GM23338 (cell line): ENCODE measurements at regions not wholly inside any gene's neighbourhood (a gene's known extent, or its start where the extent isn't known, plus 50 kb on each side); places are given as distances from the start of the nearest gene placed in this dataset.

Experiments used
- ATAC-seq: fragments of 200-7000 bp; cut with Tn5 transposase; 3 replicates; pipeline ENCODE4 v1.9.1; 2020
- DNase-seq: peaks from one replicate; pipeline ENCODE4 v3.0.0-alpha.2; 2015; ENCODE audit warnings: low spot score
- H2AFZ ChIP-seq: fragments of 200-600 bp; sonication (generic); 2 replicates; pipeline ENCODE4 v1.8.0; 2016; ENCODE audit warnings: antibody characterized with exemption, mild to moderate bottlenecking, moderate library complexity
- H3F3A ChIP-seq: fragments of 200-600 bp; sonication (generic); replicated peaks from 2 replicates; pipeline ENCODE4 v1.8.0; 2017; ENCODE audit warnings: antibody characterized with exemption, mixed run types, low read depth
- H3K27ac ChIP-seq: fragments of 200-600 bp; sonication (generic); 2 replicates; pipeline ENCODE4 v1.6.1; 2016; ENCODE audit warnings: low read depth
- H3K27me3 ChIP-seq: fragments of 200-600 bp; sonication (generic); 2 replicates; pipeline ENCODE4 v1.8.0; 2016; ENCODE audit warnings: mild to moderate bottlenecking, mixed run types, moderate library complexity; ENCODE audit not compliant: insufficient read depth
- H3K36me3 ChIP-seq: fragments of 200-600 bp; sonication (generic); 2 replicates; pipeline ENCODE4 v1.8.0; 2016; ENCODE audit warnings: mild to moderate bottlenecking; ENCODE audit not compliant: insufficient read depth
- H3K4me1 ChIP-seq: fragments of 200-600 bp; sonication (generic); 2 replicates; pipeline ENCODE4 v1.8.0; 2016; ENCODE audit warnings: mild to moderate bottlenecking, moderate library complexity; ENCODE audit not compliant: insufficient read depth
- H3K4me2 ChIP-seq: fragments of 200-600 bp; sonication (generic); 2 replicates; pipeline ENCODE4 v1.7.1; 2017; ENCODE audit warnings: mixed run types
- H3K4me3 ChIP-seq: fragments of 200-600 bp; sonication (generic); 2 replicates; pipeline ENCODE4 v1.6.1; 2016; ENCODE audit warnings: mixed run types
- H3K79me2 ChIP-seq: fragments of 200-600 bp; sonication (generic); replicated peaks from 2 replicates; pipeline ENCODE4 v1.8.0; 2017; ENCODE audit warnings: mild to moderate bottlenecking; ENCODE audit not compliant: insufficient read depth
- H3K9me2 ChIP-seq: fragments of 200-600 bp; sonication (generic); 2 replicates; pipeline ENCODE4 v1.8.0; 2017; ENCODE audit not compliant: insufficient read depth
- H4K20me1 ChIP-seq: fragments of 200-600 bp; sonication (generic); replicated peaks from 2 replicates; pipeline ENCODE4 v1.8.0; 2017; ENCODE audit warnings: mild to moderate bottlenecking; ENCODE audit not compliant: insufficient read depth
- H3K27ac Mint-ChIP-seq: 2 replicates; pipeline ENCODE4 v1.8.0; 2020; ENCODE audit warnings: inconsistent platforms, mild to moderate bottlenecking, moderate library complexity, mixed read lengths
- H3K27me3 Mint-ChIP-seq: 3 replicates; pipeline ENCODE4 v1.8.0; 2022; ENCODE audit warnings: low read depth, mild to moderate bottlenecking, moderate library complexity, mixed read lengths, inconsistent platforms; ENCODE audit not compliant: insufficient read depth, poor library complexity
- H3K36me3 Mint-ChIP-seq: 3 replicates; pipeline ENCODE4 v1.8.0; 2021; ENCODE audit warnings: low read depth, mild to moderate bottlenecking, inconsistent platforms, moderate library complexity, mixed read lengths
- H3K4me1 Mint-ChIP-seq: 3 replicates; pipeline ENCODE4 v1.8.0; 2020; ENCODE audit warnings: mild to moderate bottlenecking, inconsistent platforms, mixed read lengths
- H3K4me3 Mint-ChIP-seq: 3 replicates; pipeline ENCODE4 v1.8.0; 2021; ENCODE audit warnings: moderate library complexity, mild to moderate bottlenecking, inconsistent platforms, mixed read lengths
- H3K9me3 Mint-ChIP-seq: 3 replicates; pipeline ENCODE4 v1.8.0; 2020; ENCODE audit warnings: moderate library complexity, mild to moderate bottlenecking, inconsistent platforms, mixed read lengths
- JUNB ChIP-seq: IDR thresholded peaks from one replicate; pipeline ENCODE4 v1.6.1; 2016; ENCODE audit warnings: antibody characterized with exemption; ENCODE audit not compliant: unreplicated experiment
- NANOG ChIP-seq: IDR thresholded peaks from 2 replicates; pipeline ENCODE4 v1.6.1; 2016; ENCODE audit warnings: antibody characterized with exemption, borderline replicate concordance
- POLR2AphosphoS5 ChIP-seq: IDR thresholded peaks from 2 replicates; pipeline ENCODE4 v1.6.1; 2016; ENCODE audit warnings: antibody characterized with exemption, low read depth
- STAT1 ChIP-seq: IDR thresholded peaks from one replicate; pipeline ENCODE4 v1.6.1; 2016; ENCODE audit warnings: antibody characterized with exemption; ENCODE audit not compliant: unreplicated experiment
- ZNF114 ChIP-seq: fragments of 250-450 bp; sonication (Bioruptor Pico); IDR thresholded peaks from 2 replicates; pipeline ENCODE4 v1.5.0; 2020; ENCODE audit warnings: mild to moderate bottlenecking, moderate library complexity
- TF ChIP-seq, protein P1 (sequence below): IDR thresholded peaks from one replicate; pipeline ENCODE4 v1.6.1; 2018; ENCODE audit warnings: antibody characterized with exemption; ENCODE audit not compliant: unreplicated experiment
- TF ChIP-seq, protein P2 (sequence below): fragments of 250-450 bp; sonication (Bioruptor Pico); IDR thresholded peaks from 2 replicates; pipeline ENCODE4 v1.5.0; 2020; ENCODE audit warnings: mild to moderate bottlenecking, moderate library complexity
- TF ChIP-seq, protein P3 (sequence below), 2 experiments: fragments of 200-600 bp in 1 of 2; sonication (generic) in 1 of 2; conservative IDR thresholded peaks; 2 replicates each; pipeline versions ENCODE4 v1.5.1 to v1.6.1; 2016 to 2017; ENCODE audit warnings: antibody characterized with exemption in 2 of 2, low read depth in 2 of 2, mild to moderate bottlenecking in 2 of 2, moderate library complexity in 1 of 2
- TF ChIP-seq, protein P4 (sequence below): IDR thresholded peaks from 2 replicates; pipeline ENCODE4 v1.6.1; 2016; ENCODE audit warnings: antibody characterized with exemption

DNA sequence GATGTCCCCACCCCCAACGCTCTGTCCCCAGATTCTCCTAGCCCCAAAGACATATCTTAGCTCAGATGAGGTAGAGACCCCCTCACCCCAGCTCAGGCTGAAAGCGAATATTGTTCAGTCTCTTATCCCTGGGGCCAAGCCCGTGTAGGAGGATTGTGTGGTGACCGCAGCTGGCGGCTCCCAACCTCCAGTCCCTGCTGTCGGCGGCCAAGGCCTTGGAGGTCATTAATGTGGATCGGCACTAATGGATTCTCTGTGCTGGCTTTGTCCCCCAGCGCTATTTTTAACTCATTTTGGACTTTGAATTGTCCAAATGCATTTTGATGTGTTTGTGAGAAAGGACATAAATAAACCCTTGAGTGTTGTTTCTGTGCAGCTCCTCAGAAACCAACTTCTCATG, 124.2 kb downstream of the UQCRFS1 start:
- peaks cover 5% of the 10 kb centered on the region; the same call in 1 of the 2 replicates for H3K4me1 ChIP-seq
- H2AFZ ChIP-seq: no peak overlapping the region
- Mint-ChIP-seq H3K36me3 (peaks cover 3% of the 10 kb centered on the region; the same call in 2 of the 3 replicates), H3K4me1 (peaks cover 15% of the 10 kb centered on the region; the same call in 2 of the 3 replicates), H3K27me3 (peaks cover 13% of the 10 kb centered on the region), H3K27ac (no peak overlapping the region), H3K4me3 (no peak overlapping the region), H3K9me3 (no peaks in the 10 kb centered on the region; the same call in none of the 3 replicates)
- H3K4me3 ChIP-seq: no peak overlapping the region
- H3K27ac ChIP-seq: no peak overlapping the region
- H3K79me2 ChIP-seq: no peaks in the 10 kb centered on the region
- peaks cover 12% of the 10 kb centered on the region; the same call in 1 of the 2 replicates for H3K9me2 ChIP-seq
- no peak for ATAC-seq
- no peaks in the 10 kb centered on the region for H3K27me3 ChIP-seq
- H3K36me3 ChIP-seq: no peaks in the 10 kb centered on the region
- H4K20me1 ChIP-seq: no peaks in the 10 kb centered on the region
- no peaks in the 10 kb centered on the region for H3F3A ChIP-seq
- H3K4me2 ChIP-seq: no peak overlapping the region
- no peak for DNase-seq
- TF ChIP-seq, protein P1, sequence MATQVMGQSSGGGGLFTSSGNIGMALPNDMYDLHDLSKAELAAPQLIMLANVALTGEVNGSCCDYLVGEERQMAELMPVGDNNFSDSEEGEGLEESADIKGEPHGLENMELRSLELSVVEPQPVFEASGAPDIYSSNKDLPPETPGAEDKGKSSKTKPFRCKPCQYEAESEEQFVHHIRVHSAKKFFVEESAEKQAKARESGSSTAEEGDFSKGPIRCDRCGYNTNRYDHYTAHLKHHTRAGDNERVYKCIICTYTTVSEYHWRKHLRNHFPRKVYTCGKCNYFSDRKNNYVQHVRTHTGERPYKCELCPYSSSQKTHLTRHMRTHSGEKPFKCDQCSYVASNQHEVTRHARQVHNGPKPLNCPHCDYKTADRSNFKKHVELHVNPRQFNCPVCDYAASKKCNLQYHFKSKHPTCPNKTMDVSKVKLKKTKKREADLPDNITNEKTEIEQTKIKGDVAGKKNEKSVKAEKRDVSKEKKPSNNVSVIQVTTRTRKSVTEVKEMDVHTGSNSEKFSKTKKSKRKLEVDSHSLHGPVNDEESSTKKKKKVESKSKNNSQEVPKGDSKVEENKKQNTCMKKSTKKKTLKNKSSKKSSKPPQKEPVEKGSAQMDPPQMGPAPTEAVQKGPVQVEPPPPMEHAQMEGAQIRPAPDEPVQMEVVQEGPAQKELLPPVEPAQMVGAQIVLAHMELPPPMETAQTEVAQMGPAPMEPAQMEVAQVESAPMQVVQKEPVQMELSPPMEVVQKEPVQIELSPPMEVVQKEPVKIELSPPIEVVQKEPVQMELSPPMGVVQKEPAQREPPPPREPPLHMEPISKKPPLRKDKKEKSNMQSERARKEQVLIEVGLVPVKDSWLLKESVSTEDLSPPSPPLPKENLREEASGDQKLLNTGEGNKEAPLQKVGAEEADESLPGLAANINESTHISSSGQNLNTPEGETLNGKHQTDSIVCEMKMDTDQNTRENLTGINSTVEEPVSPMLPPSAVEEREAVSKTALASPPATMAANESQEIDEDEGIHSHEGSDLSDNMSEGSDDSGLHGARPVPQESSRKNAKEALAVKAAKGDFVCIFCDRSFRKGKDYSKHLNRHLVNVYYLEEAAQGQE: no peak
- TF ChIP-seq, protein P2, sequence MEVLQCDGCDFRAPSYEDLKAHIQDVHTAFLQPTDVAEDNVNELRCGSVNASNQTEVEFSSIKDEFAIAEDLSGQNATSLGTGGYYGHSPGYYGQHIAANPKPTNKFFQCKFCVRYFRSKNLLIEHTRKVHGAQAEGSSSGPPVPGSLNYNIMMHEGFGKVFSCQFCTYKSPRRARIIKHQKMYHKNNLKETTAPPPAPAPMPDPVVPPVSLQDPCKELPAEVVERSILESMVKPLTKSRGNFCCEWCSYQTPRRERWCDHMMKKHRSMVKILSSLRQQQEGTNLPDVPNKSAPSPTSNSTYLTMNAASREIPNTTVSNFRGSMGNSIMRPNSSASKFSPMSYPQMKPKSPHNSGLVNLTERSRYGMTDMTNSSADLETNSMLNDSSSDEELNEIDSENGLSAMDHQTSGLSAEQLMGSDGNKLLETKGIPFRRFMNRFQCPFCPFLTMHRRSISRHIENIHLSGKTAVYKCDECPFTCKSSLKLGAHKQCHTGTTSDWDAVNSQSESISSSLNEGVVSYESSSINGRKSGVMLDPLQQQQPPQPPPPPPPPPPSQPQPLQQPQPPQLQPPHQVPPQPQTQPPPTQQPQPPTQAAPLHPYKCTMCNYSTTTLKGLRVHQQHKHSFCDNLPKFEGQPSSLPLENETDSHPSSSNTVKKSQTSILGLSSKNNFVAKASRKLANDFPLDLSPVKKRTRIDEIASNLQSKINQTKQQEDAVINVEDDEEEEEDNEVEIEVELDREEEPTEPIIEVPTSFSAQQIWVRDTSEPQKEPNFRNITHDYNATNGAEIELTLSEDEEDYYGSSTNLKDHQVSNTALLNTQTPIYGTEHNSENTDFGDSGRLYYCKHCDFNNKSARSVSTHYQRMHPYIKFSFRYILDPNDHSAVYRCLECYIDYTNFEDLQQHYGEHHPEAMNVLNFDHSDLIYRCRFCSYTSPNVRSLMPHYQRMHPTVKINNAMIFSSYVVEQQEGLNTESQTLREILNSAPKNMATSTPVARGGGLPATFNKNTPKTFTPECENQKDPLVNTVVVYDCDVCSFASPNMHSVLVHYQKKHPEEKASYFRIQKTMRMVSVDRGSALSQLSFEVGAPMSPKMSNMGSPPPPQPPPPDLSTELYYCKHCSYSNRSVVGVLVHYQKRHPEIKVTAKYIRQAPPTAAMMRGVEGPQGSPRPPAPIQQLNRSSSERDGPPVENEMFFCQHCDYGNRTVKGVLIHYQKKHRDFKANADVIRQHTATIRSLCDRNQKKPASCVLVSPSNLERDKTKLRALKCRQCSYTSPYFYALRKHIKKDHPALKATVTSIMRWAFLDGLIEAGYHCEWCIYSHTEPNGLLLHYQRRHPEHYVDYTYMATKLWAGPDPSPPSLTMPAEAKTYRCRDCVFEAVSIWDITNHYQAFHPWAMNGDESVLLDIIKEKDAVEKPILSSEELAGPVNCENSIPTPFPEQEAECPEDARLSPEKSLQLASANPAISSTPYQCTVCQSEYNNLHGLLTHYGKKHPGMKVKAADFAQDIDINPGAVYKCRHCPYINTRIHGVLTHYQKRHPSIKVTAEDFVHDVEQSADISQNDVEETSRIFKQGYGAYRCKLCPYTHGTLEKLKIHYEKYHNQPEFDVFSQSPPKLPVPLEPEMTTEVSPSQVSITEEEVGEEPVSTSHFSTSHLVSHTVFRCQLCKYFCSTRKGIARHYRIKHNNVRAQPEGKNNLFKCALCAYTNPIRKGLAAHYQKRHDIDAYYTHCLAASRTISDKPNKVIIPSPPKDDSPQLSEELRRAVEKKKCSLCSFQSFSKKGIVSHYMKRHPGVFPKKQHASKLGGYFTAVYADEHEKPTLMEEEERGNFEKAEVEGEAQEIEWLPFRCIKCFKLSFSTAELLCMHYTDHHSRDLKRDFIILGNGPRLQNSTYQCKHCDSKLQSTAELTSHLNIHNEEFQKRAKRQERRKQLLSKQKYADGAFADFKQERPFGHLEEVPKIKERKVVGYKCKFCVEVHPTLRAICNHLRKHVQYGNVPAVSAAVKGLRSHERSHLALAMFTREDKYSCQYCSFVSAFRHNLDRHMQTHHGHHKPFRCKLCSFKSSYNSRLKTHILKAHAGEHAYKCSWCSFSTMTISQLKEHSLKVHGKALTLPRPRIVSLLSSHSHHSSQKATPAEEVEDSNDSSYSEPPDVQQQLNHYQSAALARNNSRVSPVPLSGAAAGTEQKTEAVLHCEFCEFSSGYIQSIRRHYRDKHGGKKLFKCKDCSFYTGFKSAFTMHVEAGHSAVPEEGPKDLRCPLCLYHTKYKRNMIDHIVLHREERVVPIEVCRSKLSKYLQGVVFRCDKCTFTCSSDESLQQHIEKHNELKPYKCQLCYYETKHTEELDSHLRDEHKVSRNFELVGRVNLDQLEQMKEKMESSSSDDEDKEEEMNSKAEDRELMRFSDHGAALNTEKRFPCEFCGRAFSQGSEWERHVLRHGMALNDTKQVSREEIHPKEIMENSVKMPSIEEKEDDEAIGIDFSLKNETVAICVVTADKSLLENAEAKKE: no peak
- TF ChIP-seq POLR2AphosphoS5 (no peak), JUNB (no peak), ZNF114 (CRISPR knock-in tag) (no peak), STAT1 (no peak), NANOG (no peak)
- TF ChIP-seq, protein P3, sequence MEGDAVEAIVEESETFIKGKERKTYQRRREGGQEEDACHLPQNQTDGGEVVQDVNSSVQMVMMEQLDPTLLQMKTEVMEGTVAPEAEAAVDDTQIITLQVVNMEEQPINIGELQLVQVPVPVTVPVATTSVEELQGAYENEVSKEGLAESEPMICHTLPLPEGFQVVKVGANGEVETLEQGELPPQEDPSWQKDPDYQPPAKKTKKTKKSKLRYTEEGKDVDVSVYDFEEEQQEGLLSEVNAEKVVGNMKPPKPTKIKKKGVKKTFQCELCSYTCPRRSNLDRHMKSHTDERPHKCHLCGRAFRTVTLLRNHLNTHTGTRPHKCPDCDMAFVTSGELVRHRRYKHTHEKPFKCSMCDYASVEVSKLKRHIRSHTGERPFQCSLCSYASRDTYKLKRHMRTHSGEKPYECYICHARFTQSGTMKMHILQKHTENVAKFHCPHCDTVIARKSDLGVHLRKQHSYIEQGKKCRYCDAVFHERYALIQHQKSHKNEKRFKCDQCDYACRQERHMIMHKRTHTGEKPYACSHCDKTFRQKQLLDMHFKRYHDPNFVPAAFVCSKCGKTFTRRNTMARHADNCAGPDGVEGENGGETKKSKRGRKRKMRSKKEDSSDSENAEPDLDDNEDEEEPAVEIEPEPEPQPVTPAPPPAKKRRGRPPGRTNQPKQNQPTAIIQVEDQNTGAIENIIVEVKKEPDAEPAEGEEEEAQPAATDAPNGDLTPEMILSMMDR (conservative IDR thresholded peaks at IDR 0.05; ENCODE audit: low read depth in 2 of 2): no peak
- TF ChIP-seq, protein P4, sequence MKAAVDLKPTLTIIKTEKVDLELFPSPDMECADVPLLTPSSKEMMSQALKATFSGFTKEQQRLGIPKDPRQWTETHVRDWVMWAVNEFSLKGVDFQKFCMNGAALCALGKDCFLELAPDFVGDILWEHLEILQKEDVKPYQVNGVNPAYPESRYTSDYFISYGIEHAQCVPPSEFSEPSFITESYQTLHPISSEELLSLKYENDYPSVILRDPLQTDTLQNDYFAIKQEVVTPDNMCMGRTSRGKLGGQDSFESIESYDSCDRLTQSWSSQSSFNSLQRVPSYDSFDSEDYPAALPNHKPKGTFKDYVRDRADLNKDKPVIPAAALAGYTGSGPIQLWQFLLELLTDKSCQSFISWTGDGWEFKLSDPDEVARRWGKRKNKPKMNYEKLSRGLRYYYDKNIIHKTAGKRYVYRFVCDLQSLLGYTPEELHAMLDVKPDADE: no peak
